ENCODE measurements at regions not wholly inside any gene's neighbourhood (a gene's known extent, or its start where the extent isn't known, plus 50 kb on each side); places are given as distances from the start of the nearest gene placed in this dataset.
A peak's percentile ranks its signal among the peaks of the same experiment; 100 is the strongest.
"Not testable (repeated sequence)": the region's sequence is repeated elsewhere in the genome, so short reads cannot be mapped to it uniquely, and the experiment has no call there.

- no peak for DNase-seq
Observed at GRCh38 chr14:65153101-65153500, 50.8 kb upstream of the MAX start.

GRCh38 chr14:65156568-65157366 is 54.5 kb upstream of the MAX start:
- peak in 1 of 56 donors; percentile 8 for DNase-seq

DNA sequence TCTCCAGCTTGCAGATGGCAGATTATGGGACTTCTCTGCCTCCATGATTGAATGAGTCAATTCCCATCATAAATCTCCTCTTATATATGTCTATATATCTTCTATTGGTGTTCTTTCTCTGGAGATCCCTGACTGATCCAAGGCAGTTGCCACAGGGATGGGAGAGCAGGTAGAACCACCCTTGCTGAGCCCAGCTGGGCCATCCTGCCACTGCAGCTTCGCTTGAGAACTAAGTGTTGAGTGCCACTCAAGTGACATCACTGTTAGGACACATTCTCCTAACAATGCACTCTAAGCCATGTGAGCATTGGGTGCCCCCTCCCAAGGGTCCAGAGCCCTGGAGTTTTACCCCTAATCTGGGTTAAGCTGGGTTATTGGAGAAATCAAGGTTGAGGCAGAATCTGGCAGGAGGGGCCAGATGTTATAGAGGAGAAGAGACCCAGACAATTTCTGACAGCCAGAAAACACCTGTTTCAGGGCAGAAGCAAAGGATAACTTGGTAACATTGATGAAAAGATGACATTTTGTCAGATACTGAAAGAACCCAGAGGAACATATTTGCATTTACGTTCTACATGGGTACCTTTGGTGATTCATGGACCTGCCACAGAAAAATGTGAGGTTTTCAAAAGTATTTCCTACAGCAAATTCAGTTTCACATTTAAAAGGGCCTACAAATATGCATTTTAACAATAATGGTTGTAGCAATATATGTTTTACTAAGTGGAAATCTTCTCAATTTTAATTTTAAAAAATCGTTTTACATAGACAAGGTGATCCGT is 57.2 kb upstream of the MAX start:
- DNase-seq, result no peak

DNA sequence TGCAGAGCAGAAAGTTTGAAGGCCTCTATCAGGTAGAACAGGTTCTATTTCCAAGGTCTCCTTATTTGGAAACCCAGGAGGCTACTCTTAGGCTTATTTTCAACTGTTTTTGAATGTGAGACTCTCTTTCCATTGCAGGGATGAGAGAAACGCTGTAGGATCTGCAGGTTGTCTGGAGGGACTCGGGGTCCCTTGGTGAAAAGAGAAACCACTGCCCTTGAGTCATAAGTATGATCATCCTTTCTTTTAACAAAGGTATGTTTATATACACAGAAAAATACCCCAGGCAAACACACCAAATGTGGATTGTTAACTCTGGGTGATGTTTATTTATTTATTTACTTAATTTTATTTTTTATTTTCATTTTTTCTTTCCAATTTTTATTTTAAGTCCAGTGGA is 57.8 kb upstream of the MAX start:
- no peak for DNase-seq

- DNase-seq, result no peak
Observed at GRCh38 chr14:65162031-65162430, 59.7 kb upstream of the MAX start.

DNA sequence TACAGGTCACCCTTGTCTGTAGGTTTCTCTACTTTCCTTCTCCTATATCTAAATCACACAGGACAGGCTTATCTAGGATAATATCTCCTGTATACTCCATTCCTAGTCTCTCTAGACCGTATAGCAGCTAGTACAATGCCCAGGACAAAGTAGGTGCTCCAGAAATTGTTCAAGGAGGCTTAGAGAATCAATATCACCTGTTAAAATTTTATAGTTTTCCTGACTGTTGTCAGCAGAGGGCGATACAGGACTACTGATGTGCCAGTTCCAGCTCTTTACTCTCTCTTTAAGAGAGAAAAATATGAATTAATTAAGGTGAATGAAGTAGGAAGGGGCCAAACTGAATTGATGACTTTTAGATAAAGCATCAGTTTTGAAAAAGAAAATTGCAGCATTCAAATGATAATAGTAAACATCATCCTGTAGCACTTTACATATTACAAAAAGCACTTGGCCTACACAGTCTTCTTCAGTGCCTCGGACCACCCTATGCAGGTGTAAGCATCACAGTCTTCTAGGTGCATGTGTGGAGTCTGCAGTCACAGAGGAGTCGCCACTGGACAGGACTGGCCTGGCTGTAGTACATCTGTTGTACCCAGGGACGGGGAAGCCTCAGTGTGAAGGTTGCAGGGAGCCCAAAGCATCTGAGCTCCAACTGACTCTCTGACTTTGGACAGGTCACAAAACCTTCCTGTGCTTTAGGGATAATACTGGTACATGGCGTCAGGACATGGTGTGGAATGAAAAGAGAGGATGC is 61.9 kb upstream of the MAX start:
- DNase-seq, result peak in 6 of 56 donors; percentile 4 to 50 (median 16)

DNA sequence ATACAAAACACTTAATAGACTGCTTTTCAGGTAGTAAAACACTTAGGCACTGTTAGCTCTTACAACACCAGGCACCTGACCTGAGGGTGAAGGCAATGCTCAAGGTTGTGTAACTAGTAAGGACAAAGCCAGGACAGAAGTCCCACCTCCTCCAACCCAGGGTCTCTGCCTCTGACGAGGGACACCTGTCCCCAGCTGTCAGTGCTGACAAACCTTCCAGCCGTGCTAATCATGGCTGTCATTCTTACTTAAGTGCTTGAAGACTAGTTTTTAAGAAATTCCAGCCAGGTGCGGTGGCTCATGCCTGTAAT is 62.5 kb upstream of the MAX start:
- DNase-seq, result no peak

DNA sequence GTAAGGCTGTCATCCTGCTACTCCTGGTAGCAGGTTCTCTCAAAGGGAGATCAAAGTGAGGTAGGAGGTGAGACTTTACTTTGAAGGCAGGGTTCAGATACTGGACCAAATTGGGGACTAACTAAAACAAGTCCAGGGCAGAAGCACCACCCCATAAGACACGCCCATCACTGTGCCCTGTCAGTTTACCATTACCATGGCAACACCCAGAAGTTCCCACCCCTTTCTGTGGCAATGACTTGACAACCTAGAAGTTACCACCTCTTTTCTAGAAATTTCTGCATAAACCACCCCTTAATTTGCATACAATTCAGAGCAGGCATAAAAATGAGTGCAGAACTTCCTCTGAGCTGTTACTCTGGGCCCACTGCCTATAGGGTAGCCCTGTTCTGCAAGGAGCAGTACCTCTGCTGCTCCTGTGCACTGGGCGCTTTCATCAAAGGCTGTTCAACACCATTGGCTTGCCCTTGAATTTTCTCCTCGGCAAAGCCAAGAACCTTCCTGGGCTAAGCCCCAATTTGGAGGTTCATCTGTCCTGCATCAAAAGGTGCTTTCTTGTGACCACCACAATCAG is 64.8 kb upstream of the MAX start:
- no peak for DNase-seq

GRCh38 chr14:65168840-65169239 is 66.5 kb upstream of the MAX start:
- peak in 3 of 56 donors; percentile 5 to 24 (median 11) for DNase-seq

GRCh38 chr14:65169351-65169750 is 67.0 kb upstream of the MAX start:
- DNase-seq, result peak in 30 of 56 donors; percentile 9 to 76 (median 40)

DNA sequence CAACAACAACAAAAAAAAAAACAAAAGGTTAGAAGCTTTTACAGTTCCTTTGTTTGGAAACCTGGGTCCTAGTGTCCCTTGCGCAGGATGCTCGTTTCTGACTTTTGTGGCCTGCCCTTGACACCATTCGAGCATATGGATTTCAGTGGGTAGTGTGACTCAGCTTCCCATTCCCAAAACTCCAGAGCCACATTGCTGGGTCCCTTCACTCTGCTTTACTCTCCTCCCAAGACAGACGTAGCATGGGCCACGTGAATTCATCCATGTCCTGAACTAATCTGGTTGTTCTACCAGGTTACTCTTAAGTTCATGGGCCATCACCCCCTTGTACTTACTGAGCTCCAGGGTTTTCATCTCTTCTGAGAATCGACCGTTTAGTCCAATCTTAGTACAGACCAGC is 68.0 kb upstream of the MAX start:
- DNase-seq, result peak in 16 of 56 donors; percentile 5 to 46 (median 22)

- peak in 49 of 56 donors; percentile 12 to 81 (median 57) for DNase-seq
Observed at GRCh38 chr14:65170768-65171507, 68.6 kb upstream of the MAX start.

DNA sequence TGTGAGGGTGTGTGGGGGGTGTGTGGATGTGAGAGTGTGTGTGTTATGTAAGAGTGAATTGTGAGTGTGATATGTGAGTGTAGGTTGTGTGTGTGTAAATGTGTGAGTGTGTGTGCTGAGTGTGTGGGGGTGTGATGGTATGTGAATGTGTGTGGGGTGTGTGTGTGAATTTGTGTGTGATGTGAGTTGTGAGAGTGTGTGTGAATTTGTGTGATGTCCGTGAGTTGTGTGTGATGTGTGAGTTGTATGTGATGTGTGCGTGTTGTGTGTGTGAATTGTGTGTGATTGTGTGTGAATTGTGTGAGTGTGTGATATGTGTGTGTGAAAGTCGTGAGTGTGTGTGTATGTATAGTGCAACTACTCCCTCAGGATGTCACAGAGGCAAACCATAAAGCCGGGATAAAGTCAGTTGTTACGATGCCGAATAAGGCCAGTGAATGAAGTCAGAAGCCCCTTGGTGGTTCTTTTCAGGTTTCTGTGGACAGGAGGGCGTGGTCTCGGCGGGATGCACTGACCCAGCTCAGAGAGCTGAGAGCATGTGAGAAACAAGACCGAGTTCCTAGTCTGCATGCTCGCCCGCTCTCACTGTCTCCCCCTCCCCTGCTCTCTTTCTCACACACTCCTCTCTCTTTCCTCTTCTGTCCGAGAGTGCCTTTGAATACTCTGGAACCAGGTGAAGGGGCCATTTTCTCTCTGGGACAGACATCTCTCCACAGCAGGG is 71.8 kb upstream of the MAX start:
- DNase-seq, result peak in 14 of 56 donors; percentile 7 to 30 (median 18)

GRCh38 chr14:65174783-65175182 is 72.5 kb upstream of the MAX start:
- DNase-seq, result peak in 1 of 56 donors; percentile 30

- DNase-seq, result no peak
Observed at GRCh38 chr14:65177551-65177950, 75.2 kb upstream of the MAX start.

- DNase-seq, result not testable (repeated sequence)
Observed at GRCh38 chr14:65179231-65179630, 76.9 kb upstream of the MAX start.

GRCh38 chr14:65179918-65180724 is 77.8 kb upstream of the MAX start:
- peak in 8 of 56 donors; percentile 13 to 77 (median 20) for DNase-seq

DNA sequence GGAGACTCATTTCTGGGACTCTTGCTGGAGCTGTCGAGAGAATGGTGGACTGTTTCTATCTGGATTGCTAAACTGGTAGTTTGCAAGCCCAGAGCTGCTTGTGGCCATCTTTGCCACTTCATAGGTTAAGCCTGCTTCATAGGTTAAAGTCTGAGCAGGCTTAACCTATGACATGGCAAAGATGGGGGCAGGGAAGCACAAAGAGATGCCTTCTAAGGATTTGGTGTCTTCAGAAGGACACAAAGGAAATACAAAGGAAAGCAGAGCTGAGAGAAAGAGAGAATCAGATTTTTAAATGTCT is 78.4 kb upstream of the MAX start:
- no peak for DNase-seq

- DNase-seq, result no peak
Observed at GRCh38 chr14:65184032-65184764, 81.9 kb upstream of the MAX start.

Measured in nucleus accumbens (tissue), 56 donors.